Psoas muscle (tissue), 7 donors: ENCODE measurements at regions not wholly inside any gene's neighbourhood (a gene's known extent, or its start where the extent isn't known, plus 50 kb on each side); places are given as distances from the start of the nearest gene placed in this dataset.

Source experiments
- ATAC-seq, 4 donors: fragments of 200-7000 bp; cut with Tn5 transposase; one replicate each; pipeline ENCODE4 v1.9.1; 2020; ENCODE audit warnings: moderate library complexity in 3 of 4, mild to moderate bottlenecking in 2 of 4
- DNase-seq, 2 donors: peaks; one replicate each; pipeline ENCODE4 v3.0.0-alpha.2; 2020
- H3K27ac ChIP-seq: fragments of 200-600 bp; one replicate; pipeline ENCODE4 v1.8.0; 2022
- H3K27me3 ChIP-seq, 3 donors: fragments of 200-600 bp in 1 of 3; one replicate each; pipeline versions ENCODE4 v1.6.1 to v1.8.0; 2013 to 2022; ENCODE audit warnings: low read length in 2 of 3, mild to moderate bottlenecking in 2 of 3, moderate library complexity in 1 of 3; ENCODE audit not compliant: insufficient read depth in 3 of 3
- H3K36me3 ChIP-seq, 2 donors: fragments of 200-600 bp in 1 of 2; one replicate each; pipeline versions ENCODE4 v1.6.1 to v1.8.0; 2013 to 2022; ENCODE audit warnings: low read depth in 1 of 2, mild to moderate bottlenecking in 1 of 2, moderate library complexity in 1 of 2; ENCODE audit not compliant: insufficient read depth in 1 of 2
- H3K4me1 ChIP-seq: fragments of 200-600 bp; one replicate; pipeline ENCODE4 v1.8.0; 2022
- H3K4me3 ChIP-seq: fragments of 200-600 bp; one replicate; pipeline ENCODE4 v1.8.0; 2022; ENCODE audit warnings: mild to moderate bottlenecking
- H3K9me3 ChIP-seq: fragments of 200-600 bp; one replicate; pipeline ENCODE4 v1.8.0; 2022
- WGBS, 3 donors: extraction: QIAGEN DNeasy Blood & Tissue Kit; methylation state at CpG; one replicate each; pipeline versions ENCODE4 v1.1.6 to v1.1.7; 2013; 5-methylcytosine and 5-hydroxymethylcytosine counted together
- intact Hi-C, 2 donors: fragments of 100-400 bp; cut with DNase I; formaldehyde crosslinking; loops; one replicate each; pipeline versions ENCODE4 v1.11.0 to v1.14.2; 2022
- TF ChIP-seq, protein P1 (sequence below): fragments of 200-600 bp; IDR thresholded peaks from one replicate; pipeline ENCODE4 v1.8.0; 2022; ENCODE audit warnings: antibody characterized with exemption
- donor health status: healthy with polysubstance abuse.
- donor health status: DM: no; HTN: no; CAD: no; lungs with moderate emphysema.
- donor health status: Bipolar disorder and iron deficiency.
- donor health status: healthy.
- donor health status: DM: yes; HTN: yes; CAD: no.
- donor health status: DM: no; HTN: no; CAD: no.
- donor health status: DM: yes; HTN: yes; CAD: no.

DNA sequence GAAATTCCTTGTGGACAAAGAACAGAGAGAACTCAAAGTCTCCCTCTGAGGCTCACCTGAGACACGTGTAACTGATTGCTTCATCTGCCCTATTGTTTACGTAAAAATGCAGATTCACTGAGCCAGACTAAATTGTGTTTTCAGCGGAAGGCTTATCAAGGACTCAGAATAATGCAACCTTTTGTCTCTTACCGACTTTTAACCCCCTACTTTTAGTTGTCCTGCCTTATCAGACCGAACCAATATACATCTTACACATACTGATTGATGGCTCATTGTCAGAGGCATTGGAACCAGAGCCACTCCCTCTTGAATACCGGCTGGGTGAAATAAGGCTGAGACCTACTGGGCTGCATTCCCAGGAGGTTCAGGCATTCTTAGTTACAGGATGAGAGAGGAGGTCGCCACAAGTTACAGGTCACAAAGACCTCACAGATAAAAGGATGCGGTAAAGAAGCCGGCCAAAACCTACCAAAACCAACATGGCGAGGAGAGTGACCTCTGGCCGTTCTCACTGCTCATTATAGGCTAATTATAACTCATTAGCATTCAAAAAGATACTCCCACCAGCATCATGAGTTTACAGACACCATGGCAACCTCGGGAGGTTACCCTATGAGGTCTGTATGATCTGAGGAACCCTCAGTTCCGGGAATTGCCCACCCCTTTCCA lies 95.5 kb upstream of the ZNF184 start:
- no peak for DNase-seq
- WGBS, 3 donors: 44 to 51% (median 51%) methylated on average over 13 of the region's 13 CpGs
- Histone ChIP-seq H3K27ac (no peak overlapping the region), H3K9me3 (no peaks in the 10 kb centered on the region), H3K36me3 (no peaks in the 10 kb centered on the region), H3K4me3 (no peak overlapping the region), H3K27me3 (peaks cover 13 to 47% (median 21%) of the 10 kb centered on the region in 3 donors), H3K4me1 (no peaks in the 10 kb centered on the region)
- intact Hi-C loops: no loop called here
- ATAC-seq: no peak
- TF ChIP-seq, protein P1, sequence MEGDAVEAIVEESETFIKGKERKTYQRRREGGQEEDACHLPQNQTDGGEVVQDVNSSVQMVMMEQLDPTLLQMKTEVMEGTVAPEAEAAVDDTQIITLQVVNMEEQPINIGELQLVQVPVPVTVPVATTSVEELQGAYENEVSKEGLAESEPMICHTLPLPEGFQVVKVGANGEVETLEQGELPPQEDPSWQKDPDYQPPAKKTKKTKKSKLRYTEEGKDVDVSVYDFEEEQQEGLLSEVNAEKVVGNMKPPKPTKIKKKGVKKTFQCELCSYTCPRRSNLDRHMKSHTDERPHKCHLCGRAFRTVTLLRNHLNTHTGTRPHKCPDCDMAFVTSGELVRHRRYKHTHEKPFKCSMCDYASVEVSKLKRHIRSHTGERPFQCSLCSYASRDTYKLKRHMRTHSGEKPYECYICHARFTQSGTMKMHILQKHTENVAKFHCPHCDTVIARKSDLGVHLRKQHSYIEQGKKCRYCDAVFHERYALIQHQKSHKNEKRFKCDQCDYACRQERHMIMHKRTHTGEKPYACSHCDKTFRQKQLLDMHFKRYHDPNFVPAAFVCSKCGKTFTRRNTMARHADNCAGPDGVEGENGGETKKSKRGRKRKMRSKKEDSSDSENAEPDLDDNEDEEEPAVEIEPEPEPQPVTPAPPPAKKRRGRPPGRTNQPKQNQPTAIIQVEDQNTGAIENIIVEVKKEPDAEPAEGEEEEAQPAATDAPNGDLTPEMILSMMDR: no peak

DNA sequence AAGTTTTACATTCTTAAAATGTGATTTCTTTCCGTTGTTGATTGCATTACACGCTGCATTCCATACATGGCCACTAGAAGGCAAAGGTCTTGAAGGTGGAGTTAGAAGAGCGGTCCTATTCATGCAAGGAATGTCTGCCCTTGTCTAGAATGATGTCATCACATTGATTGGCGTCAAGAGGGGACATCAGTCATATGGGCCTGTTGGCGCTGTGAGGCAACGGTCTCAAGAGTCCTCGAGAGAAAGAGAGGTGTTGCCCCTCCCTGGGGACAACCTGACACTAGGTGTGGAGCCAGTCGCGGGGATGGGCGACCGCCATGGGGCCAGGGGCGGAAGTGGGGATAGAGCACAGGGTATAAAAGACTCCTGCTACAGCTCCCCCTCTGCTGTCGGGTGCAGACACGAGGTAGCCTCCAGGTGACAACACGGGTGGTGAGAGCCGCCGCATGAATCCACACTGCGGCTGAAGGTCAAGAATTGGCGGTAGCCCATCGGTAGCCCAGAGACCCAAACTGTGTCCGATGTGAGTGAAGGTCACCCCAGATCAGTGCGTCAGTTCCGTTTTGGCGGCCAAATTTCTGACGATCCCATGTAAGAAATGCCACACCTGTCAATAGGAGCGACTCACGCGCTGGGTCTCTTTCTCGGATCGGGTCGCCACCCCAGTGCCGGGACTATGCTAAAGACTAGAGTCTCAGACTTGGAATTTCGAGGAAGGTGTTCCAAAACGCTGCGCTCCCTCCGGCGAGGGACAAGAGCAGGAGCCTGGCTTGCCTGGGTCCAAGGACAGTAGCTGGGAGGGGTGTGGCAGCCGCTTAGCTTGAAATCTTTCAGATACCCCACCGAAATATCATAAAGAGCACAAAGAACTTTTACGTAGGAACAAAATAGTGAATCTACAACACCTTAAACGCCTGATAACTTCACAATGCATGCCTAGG lies 93.2 kb upstream of the ZNF184 start:
- Histone ChIP-seq H3K9me3 (no peaks in the 10 kb centered on the region), H3K27me3 (peaks cover 17 to 70% (median 23%) of the 10 kb centered on the region in 3 donors), H3K4me1 (no peaks in the 10 kb centered on the region), H3K36me3 (no peaks in the 10 kb centered on the region), H3K27ac (no peak overlapping the region), H3K4me3 (no peak overlapping the region)
- ATAC-seq: no peak
- no peak for DNase-seq
- intact Hi-C loops: no loop called here
- TF ChIP-seq, protein P1: no peak
- WGBS, 3 donors: 4 to 6% (median 5%) methylated on average over 37 to 41 of the region's 41 CpGs

DNA sequence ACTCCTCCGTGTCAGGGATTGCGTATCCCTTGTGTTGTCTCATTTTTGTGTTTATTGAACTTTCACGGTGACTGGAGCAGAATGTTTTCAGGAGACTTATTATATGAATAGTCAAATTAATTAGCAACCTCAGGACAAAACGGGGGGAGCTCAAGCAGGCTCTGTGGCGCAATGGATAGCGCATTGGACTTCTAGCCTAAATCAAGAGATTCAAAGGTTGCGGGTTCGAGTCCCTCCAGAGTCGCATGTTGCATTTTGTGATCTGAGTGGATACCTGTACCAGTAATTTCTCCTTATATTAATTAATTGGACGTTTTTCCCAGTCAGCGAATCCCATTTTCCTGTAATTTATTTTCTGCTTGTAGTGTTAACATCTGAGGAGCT lies 89.1 kb upstream of the ZNF184 start:
- Histone ChIP-seq H3K36me3 (no peaks in the 10 kb centered on the region), H3K27me3 (peaks cover 13 to 92% (median 28%) of the 10 kb centered on the region in 3 donors)
- intact Hi-C loops: no loop called here

DNA sequence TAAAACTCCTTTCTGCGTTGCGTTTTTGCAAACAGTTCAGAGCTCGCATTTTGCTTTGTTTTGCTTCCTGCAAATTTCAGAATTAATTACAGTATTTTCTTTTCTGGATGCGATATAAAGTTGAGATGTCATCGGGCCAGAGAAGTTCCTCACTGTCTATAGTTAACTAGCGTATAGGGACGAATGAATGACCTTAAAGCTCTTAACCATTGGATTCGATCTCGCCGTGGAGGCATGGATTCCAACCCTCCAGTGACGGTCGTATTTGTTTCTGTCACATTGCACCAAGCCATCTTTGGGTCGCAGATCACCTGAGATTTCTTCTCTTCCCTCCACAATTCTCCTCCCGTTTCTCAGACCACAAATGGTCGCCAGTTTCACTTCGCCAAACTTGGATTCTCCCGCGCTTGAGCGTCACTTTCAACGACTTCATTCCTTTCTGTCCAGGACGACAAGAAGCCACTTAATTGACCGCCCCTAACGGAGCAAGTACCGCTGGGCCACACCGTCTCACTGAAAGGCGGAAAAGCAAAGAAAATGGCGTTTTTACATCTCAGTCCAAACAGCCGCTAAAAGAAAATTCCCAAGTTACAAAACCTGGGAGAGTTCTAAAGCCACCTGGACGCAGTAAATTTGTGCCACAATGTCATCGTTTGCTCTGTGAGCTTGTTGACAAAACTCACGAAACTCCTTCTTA lies 85.3 kb upstream of the ZNF184 start:
- TF ChIP-seq, protein P1: no peak
- Histone ChIP-seq H3K27ac (no peak overlapping the region), H3K4me1 (no peaks in the 10 kb centered on the region), H3K36me3 (no peaks in the 10 kb centered on the region), H3K9me3 (no peaks in the 10 kb centered on the region), H3K4me3 (no peak overlapping the region), H3K27me3 (peaks cover 7 to 91% (median 29%) of the 10 kb centered on the region in 3 donors)
- DNase-seq (no peak), ATAC-seq (no peak)
- 4 to 6% (median 6%) methylated on average over 31 of the region's 31 CpGs for WGBS, 3 donors
- intact Hi-C loops: no loop called here

More for the DNA sequence above, 89.1 kb upstream of the ZNF184 start:
- Histone ChIP-seq H3K27ac (no peak overlapping the region), H3K4me1 (no peaks in the 10 kb centered on the region), H3K9me3 (no peaks in the 10 kb centered on the region), H3K4me3 (no peak overlapping the region)
- TF ChIP-seq, protein P1: no peak
- ATAC-seq (no peak), DNase-seq (no peak)
- WGBS, 3 donors: 26 to 28% (median 28%) methylated on average over 11 of the region's 11 CpGs
